GM23338 (cell line): ENCODE measurements at regions not wholly inside any gene's neighbourhood (a gene's known extent, or its start where the extent isn't known, plus 50 kb on each side); places are given as distances from the start of the nearest gene placed in this dataset.

ENCODE experiments used
- ATAC-seq: fragments of 200-7000 bp; cut with Tn5 transposase; 3 replicates; pipeline ENCODE4 v1.9.1; 2020
- DNase-seq: peaks from one replicate; pipeline ENCODE4 v3.0.0-alpha.2; 2015; ENCODE audit warnings: low spot score
- H2AFZ ChIP-seq: fragments of 200-600 bp; sonication (generic); 2 replicates; pipeline ENCODE4 v1.8.0; 2016; ENCODE audit warnings: antibody characterized with exemption, mild to moderate bottlenecking, moderate library complexity
- H3F3A ChIP-seq: fragments of 200-600 bp; sonication (generic); replicated peaks from 2 replicates; pipeline ENCODE4 v1.8.0; 2017; ENCODE audit warnings: antibody characterized with exemption, mixed run types, low read depth
- H3K27ac ChIP-seq: fragments of 200-600 bp; sonication (generic); 2 replicates; pipeline ENCODE4 v1.6.1; 2016; ENCODE audit warnings: low read depth
- H3K27me3 ChIP-seq: fragments of 200-600 bp; sonication (generic); 2 replicates; pipeline ENCODE4 v1.8.0; 2016; ENCODE audit warnings: mild to moderate bottlenecking, mixed run types, moderate library complexity; ENCODE audit not compliant: insufficient read depth
- H3K36me3 ChIP-seq: fragments of 200-600 bp; sonication (generic); 2 replicates; pipeline ENCODE4 v1.8.0; 2016; ENCODE audit warnings: mild to moderate bottlenecking; ENCODE audit not compliant: insufficient read depth
- H3K4me1 ChIP-seq: fragments of 200-600 bp; sonication (generic); 2 replicates; pipeline ENCODE4 v1.8.0; 2016; ENCODE audit warnings: mild to moderate bottlenecking, moderate library complexity; ENCODE audit not compliant: insufficient read depth
- H3K4me2 ChIP-seq: fragments of 200-600 bp; sonication (generic); 2 replicates; pipeline ENCODE4 v1.7.1; 2017; ENCODE audit warnings: mixed run types
- H3K4me3 ChIP-seq: fragments of 200-600 bp; sonication (generic); 2 replicates; pipeline ENCODE4 v1.6.1; 2016; ENCODE audit warnings: mixed run types
- H3K79me2 ChIP-seq: fragments of 200-600 bp; sonication (generic); replicated peaks from 2 replicates; pipeline ENCODE4 v1.8.0; 2017; ENCODE audit warnings: mild to moderate bottlenecking; ENCODE audit not compliant: insufficient read depth
- H3K9me2 ChIP-seq: fragments of 200-600 bp; sonication (generic); 2 replicates; pipeline ENCODE4 v1.8.0; 2017; ENCODE audit not compliant: insufficient read depth
- H4K20me1 ChIP-seq: fragments of 200-600 bp; sonication (generic); replicated peaks from 2 replicates; pipeline ENCODE4 v1.8.0; 2017; ENCODE audit warnings: mild to moderate bottlenecking; ENCODE audit not compliant: insufficient read depth
- H3K27ac Mint-ChIP-seq: 2 replicates; pipeline ENCODE4 v1.8.0; 2020; ENCODE audit warnings: inconsistent platforms, mild to moderate bottlenecking, moderate library complexity, mixed read lengths
- H3K27me3 Mint-ChIP-seq: 3 replicates; pipeline ENCODE4 v1.8.0; 2022; ENCODE audit warnings: low read depth, mild to moderate bottlenecking, moderate library complexity, mixed read lengths, inconsistent platforms; ENCODE audit not compliant: insufficient read depth, poor library complexity
- H3K36me3 Mint-ChIP-seq: 3 replicates; pipeline ENCODE4 v1.8.0; 2021; ENCODE audit warnings: low read depth, mild to moderate bottlenecking, inconsistent platforms, moderate library complexity, mixed read lengths
- H3K4me1 Mint-ChIP-seq: 3 replicates; pipeline ENCODE4 v1.8.0; 2020; ENCODE audit warnings: mild to moderate bottlenecking, inconsistent platforms, mixed read lengths
- H3K4me3 Mint-ChIP-seq: 3 replicates; pipeline ENCODE4 v1.8.0; 2021; ENCODE audit warnings: moderate library complexity, mild to moderate bottlenecking, inconsistent platforms, mixed read lengths
- H3K9me3 Mint-ChIP-seq: 3 replicates; pipeline ENCODE4 v1.8.0; 2020; ENCODE audit warnings: moderate library complexity, mild to moderate bottlenecking, inconsistent platforms, mixed read lengths
- CREB1 ChIP-seq: fragments of 250-450 bp; sonication (Bioruptor Pico); IDR thresholded peaks from 2 replicates; pipeline ENCODE4 v1.5.0; 2020; ENCODE audit warnings: low read depth, mild to moderate bottlenecking, moderate library complexity
- CTCF ChIP-seq, 2 experiments: fragments of 200-600 bp in 1 of 2; sonication (generic) in 1 of 2; conservative IDR thresholded peaks; 2 replicates each; pipeline versions ENCODE4 v1.5.1 to v1.6.1; 2016 to 2017; ENCODE audit warnings: antibody characterized with exemption in 2 of 2, low read depth in 2 of 2, mild to moderate bottlenecking in 2 of 2, moderate library complexity in 1 of 2
- EZH2 ChIP-seq: fragments of 200-600 bp; sonication (generic); IDR thresholded peaks from one replicate; pipeline ENCODE4 v1.8.0; 2017; ENCODE audit warnings: antibody characterized with exemption, mild to moderate bottlenecking, low read depth; ENCODE audit not compliant: unreplicated experiment
- EZH2phosphoT487 ChIP-seq: fragments of 200-600 bp; sonication (generic); IDR thresholded peaks from one replicate; pipeline ENCODE4 v1.8.1; 2018; ENCODE audit warnings: antibody characterized with exemption; ENCODE audit not compliant: unreplicated experiment
- JUNB ChIP-seq: IDR thresholded peaks from one replicate; pipeline ENCODE4 v1.6.1; 2016; ENCODE audit warnings: antibody characterized with exemption; ENCODE audit not compliant: unreplicated experiment
- NANOG ChIP-seq: IDR thresholded peaks from 2 replicates; pipeline ENCODE4 v1.6.1; 2016; ENCODE audit warnings: antibody characterized with exemption, borderline replicate concordance
- POLR2AphosphoS5 ChIP-seq: IDR thresholded peaks from 2 replicates; pipeline ENCODE4 v1.6.1; 2016; ENCODE audit warnings: antibody characterized with exemption, low read depth
- REST ChIP-seq: IDR thresholded peaks from one replicate; pipeline ENCODE4 v1.6.1; 2018; ENCODE audit warnings: antibody characterized with exemption; ENCODE audit not compliant: unreplicated experiment
- STAT1 ChIP-seq: IDR thresholded peaks from one replicate; pipeline ENCODE4 v1.6.1; 2016; ENCODE audit warnings: antibody characterized with exemption; ENCODE audit not compliant: unreplicated experiment
- ZNF114 ChIP-seq: fragments of 250-450 bp; sonication (Bioruptor Pico); IDR thresholded peaks from 2 replicates; pipeline ENCODE4 v1.5.0; 2020; ENCODE audit warnings: mild to moderate bottlenecking, moderate library complexity
- ZNF331 ChIP-seq: fragments of 250-450 bp; sonication (Bioruptor Pico); IDR thresholded peaks from 2 replicates; pipeline ENCODE4 v1.5.0; 2020; ENCODE audit warnings: low read depth, mild to moderate bottlenecking, moderate library complexity
- ZNF462 ChIP-seq: fragments of 250-450 bp; sonication (Bioruptor Pico); IDR thresholded peaks from 2 replicates; pipeline ENCODE4 v1.5.0; 2020; ENCODE audit warnings: mild to moderate bottlenecking, moderate library complexity
- TF ChIP-seq, protein P1 (sequence below): IDR thresholded peaks from 2 replicates; pipeline ENCODE4 v1.6.1; 2016; ENCODE audit warnings: antibody characterized with exemption

DNA sequence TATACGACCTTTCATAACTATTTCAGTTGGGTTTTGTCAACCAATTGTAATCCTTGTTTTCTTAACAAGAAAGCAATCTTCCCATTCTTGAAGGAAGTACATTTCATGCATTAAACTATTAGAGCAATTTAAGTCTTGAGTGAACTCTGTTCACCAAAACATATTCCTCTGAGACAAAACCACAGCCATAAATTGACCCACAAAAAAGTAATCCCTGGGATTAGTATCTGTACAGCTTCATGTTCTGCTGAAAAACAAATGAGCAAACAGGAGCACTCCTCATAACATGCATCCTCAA lies 207.0 kb upstream of the PDE5A start:
- no peak overlapping the region for H3K4me3 ChIP-seq
- no peak overlapping the region for H3K4me3 Mint-ChIP-seq
- no peaks in the 10 kb centered on the region for H3K27me3 Mint-ChIP-seq
- H3K36me3 ChIP-seq = no peaks in the 10 kb centered on the region
- H3K27ac ChIP-seq = no peak overlapping the region
- no peak overlapping the region for H2AFZ ChIP-seq
- H3K9me2 ChIP-seq = no peaks in the 10 kb centered on the region; the same call in 1 of the 2 replicates
- H3K27ac Mint-ChIP-seq = no peak overlapping the region
- no peaks in the 10 kb centered on the region for H3K4me1 ChIP-seq
- no peaks in the 10 kb centered on the region for H3K36me3 Mint-ChIP-seq
- no peak overlapping the region for H3K4me2 ChIP-seq
- H3F3A ChIP-seq = no peaks in the 10 kb centered on the region
- no peaks in the 10 kb centered on the region for H3K79me2 ChIP-seq
- H3K27me3 ChIP-seq = no peaks in the 10 kb centered on the region
- no peak for DNase-seq
- ATAC-seq = no peak
- no peaks in the 10 kb centered on the region for H4K20me1 ChIP-seq
- peaks cover 5% of the 10 kb centered on the region; the same call in 1 of the 3 replicates for H3K4me1 Mint-ChIP-seq
- peaks cover 9% of the 10 kb centered on the region; the same call in 2 of the 3 replicates for H3K9me3 Mint-ChIP-seq
- TF ChIP-seq ZNF462 (CRISPR knock-in tag) (no peak), JUNB (no peak), REST (no peak), NANOG (no peak), ZNF114 (CRISPR knock-in tag) (no peak), EZH2 (no peak), CTCF (conservative IDR thresholded peaks at IDR 0.05; ENCODE audit: low read depth in 2 of 2) (no peak), POLR2AphosphoS5 (no peak), CREB1 (CRISPR knock-in tag) (no peak), ZNF331 (CRISPR knock-in tag) (no peak), EZH2phosphoT487 (no peak), STAT1 (no peak)
- TF ChIP-seq, protein P1, sequence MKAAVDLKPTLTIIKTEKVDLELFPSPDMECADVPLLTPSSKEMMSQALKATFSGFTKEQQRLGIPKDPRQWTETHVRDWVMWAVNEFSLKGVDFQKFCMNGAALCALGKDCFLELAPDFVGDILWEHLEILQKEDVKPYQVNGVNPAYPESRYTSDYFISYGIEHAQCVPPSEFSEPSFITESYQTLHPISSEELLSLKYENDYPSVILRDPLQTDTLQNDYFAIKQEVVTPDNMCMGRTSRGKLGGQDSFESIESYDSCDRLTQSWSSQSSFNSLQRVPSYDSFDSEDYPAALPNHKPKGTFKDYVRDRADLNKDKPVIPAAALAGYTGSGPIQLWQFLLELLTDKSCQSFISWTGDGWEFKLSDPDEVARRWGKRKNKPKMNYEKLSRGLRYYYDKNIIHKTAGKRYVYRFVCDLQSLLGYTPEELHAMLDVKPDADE = no peak
